Smooth muscle cell (in vitro differentiated cells): ENCODE measurements at regions not wholly inside any gene's neighbourhood (a gene's known extent, or its start where the extent isn't known, plus 50 kb on each side); places are given as distances from the start of the nearest gene placed in this dataset.

Experiments used
- DNase-seq: peaks from one replicate; lab custom pipeline; 2025; ENCODE audit not compliant: unreplicated experiment; lab: John Stamatoyannopoulos, UW
- H2AFZ ChIP-seq: fragments of 200-600 bp; sonication (generic); 2 replicates; pipeline ENCODE4 v1.6.0; 2016; ENCODE audit warnings: antibody characterized with exemption, low read depth, mild to moderate bottlenecking
- H3F3A ChIP-seq: fragments of 200-600 bp; sonication (generic); 2 replicates; pipeline ENCODE4 v1.6.0; 2017; ENCODE audit warnings: antibody characterized with exemption, low read depth
- H3K27ac ChIP-seq: fragments of 200-600 bp; sonication (generic); 2 replicates; pipeline ENCODE4 v1.5.1; 2016; ENCODE audit warnings: low read depth, mild to moderate bottlenecking
- H3K27me3 ChIP-seq: fragments of 200-600 bp; sonication (generic); 2 replicates; pipeline ENCODE4 v1.6.1; 2016; ENCODE audit warnings: low read depth, mild to moderate bottlenecking
- H3K36me3 ChIP-seq: fragments of 200-600 bp; sonication (generic); 2 replicates; pipeline ENCODE4 v1.5.1; 2016; ENCODE audit warnings: low read depth
- H3K4me1 ChIP-seq: fragments of 200-600 bp; sonication (generic); 2 replicates; pipeline ENCODE4 v1.5.1; 2016; ENCODE audit warnings: low read depth
- H3K4me2 ChIP-seq: fragments of 200-600 bp; sonication (generic); 2 replicates; pipeline ENCODE4 v1.6.0; 2016; ENCODE audit warnings: mild to moderate bottlenecking
- H3K4me3 ChIP-seq: fragments of 200-600 bp; sonication (generic); 2 replicates; pipeline ENCODE4 v1.5.1; 2016; ENCODE audit warnings: mild to moderate bottlenecking
- H3K79me2 ChIP-seq: fragments of 200-600 bp; sonication (generic); 2 replicates; pipeline ENCODE4 v1.6.0; 2016; ENCODE audit warnings: low read depth, mild to moderate bottlenecking
- H3K9ac ChIP-seq: fragments of 200-600 bp; sonication (generic); 2 replicates; pipeline ENCODE4 v1.6.0; 2016; ENCODE audit warnings: low read depth
- H3K9me3 ChIP-seq: fragments of 200-600 bp; sonication (generic); replicated peaks from 2 replicates; pipeline ENCODE4 v1.5.1; 2016; ENCODE audit warnings: low read depth
- H4K20me1 ChIP-seq: fragments of 200-600 bp; sonication (generic); 2 replicates; pipeline ENCODE4 v1.6.0; 2016; ENCODE audit warnings: low read depth
- CTCF ChIP-seq: fragments of 200-600 bp; sonication (generic); IDR thresholded peaks from 2 replicates; pipeline ENCODE4 v1.5.1; 2017; ENCODE audit warnings: borderline replicate concordance, mild to moderate bottlenecking, antibody characterized with exemption; ENCODE audit not compliant: insufficient read depth, poor library complexity, severe bottlenecking
- WGBS: methylation state at CpG from one replicate; pipeline ENCODE4 v1.1.7; 2016; ENCODE audit warnings: low lambda C conversion rate; 5-methylcytosine and 5-hydroxymethylcytosine counted together

- peak overlapping the region; percentile 50 for H3K4me2 ChIP-seq
- H3K36me3 ChIP-seq, result no peaks in the 10 kb centered on the region
- WGBS, result 47% methylated on average over 11 of the region's 11 CpGs
- no peak overlapping the region for H3K4me3 ChIP-seq
- no peak overlapping the region for H3K9ac ChIP-seq
- H3K4me1 ChIP-seq, result no peaks in the 10 kb centered on the region
- no peaks in the 10 kb centered on the region for H3K27me3 ChIP-seq
- H3K9me3 ChIP-seq, result no peaks in the 10 kb centered on the region
- H4K20me1 ChIP-seq, result no peaks in the 10 kb centered on the region
- peak overlapping the region; percentile 32 for H3K27ac ChIP-seq
- H3K79me2 ChIP-seq, result no peaks in the 10 kb centered on the region
- TF ChIP-seq CTCF, result no peak
- no peak for DNase-seq
- peak overlapping the region; percentile 66 for H2AFZ ChIP-seq
- H3F3A ChIP-seq, result no peaks in the 10 kb centered on the region
These were observed 646.1 kb downstream of the CDH11 start for GRCh38 chr16:64475627-64476351.

GRCh38 chr16:64470916-64471315, 650.9 kb downstream of the CDH11 start:
- H3K9ac ChIP-seq, result no peak overlapping the region
- no peak overlapping the region for H3K27ac ChIP-seq
- H3K79me2 ChIP-seq, result no peaks in the 10 kb centered on the region
- H3F3A ChIP-seq, result no peaks in the 10 kb centered on the region
- no peaks in the 10 kb centered on the region for H3K9me3 ChIP-seq
- no peak overlapping the region for H3K4me3 ChIP-seq
- H2AFZ ChIP-seq, result no peak overlapping the region
- no peak for TF ChIP-seq CTCF
- H3K4me2 ChIP-seq, result no peak overlapping the region
- H3K27me3 ChIP-seq, result no peaks in the 10 kb centered on the region
- no peaks in the 10 kb centered on the region for H4K20me1 ChIP-seq
- no peaks in the 10 kb centered on the region for H3K4me1 ChIP-seq
- 66% methylated on average over 2 of the region's 2 CpGs for WGBS
- DNase-seq, result no peak
- no peaks in the 10 kb centered on the region for H3K36me3 ChIP-seq

GRCh38 chr16:64469906-64470702, 651.8 kb downstream of the CDH11 start:
- Histone ChIP-seq H4K20me1 (no peaks in the 10 kb centered on the region), H3K27me3 (no peaks in the 10 kb centered on the region), H3K4me1 (no peaks in the 10 kb centered on the region), H3K27ac (no peak overlapping the region), H3K9me3 (no peaks in the 10 kb centered on the region), H3K4me2 (no peak overlapping the region), H2AFZ (peak overlapping the region; percentile 32), H3K4me3 (no peak overlapping the region), H3K36me3 (no peaks in the 10 kb centered on the region), H3K79me2 (no peaks in the 10 kb centered on the region), H3F3A (no peaks in the 10 kb centered on the region), H3K9ac (no peak overlapping the region)
- DNase-seq, result no peak
- no peak for TF ChIP-seq CTCF
- 78% methylated on average over 2 of the region's 2 CpGs for WGBS

- 100% methylated on average over 1 of the region's 1 CpG for WGBS
- Histone ChIP-seq H3F3A (no peaks in the 10 kb centered on the region), H3K4me1 (no peaks in the 10 kb centered on the region), H2AFZ (no peak overlapping the region), H3K9me3 (no peaks in the 10 kb centered on the region), H3K79me2 (no peaks in the 10 kb centered on the region), H4K20me1 (no peaks in the 10 kb centered on the region), H3K4me2 (no peak overlapping the region), H3K27me3 (no peaks in the 10 kb centered on the region), H3K36me3 (no peaks in the 10 kb centered on the region), H3K27ac (no peak overlapping the region), H3K9ac (no peak overlapping the region), H3K4me3 (no peak overlapping the region)
- no peak for DNase-seq
- TF ChIP-seq CTCF, result no peak
These were observed 652.5 kb downstream of the CDH11 start for GRCh38 chr16:64469351-64469750.
